Vagina (tissue), 2 donors: ENCODE measurements at regions not wholly inside any gene's neighbourhood (a gene's known extent, or its start where the extent isn't known, plus 50 kb on each side); places are given as distances from the start of the nearest gene placed in this dataset.

Source experiments
- POLR2AphosphoS5 ChIP-seq, 2 donors: sonication (generic); formaldehyde crosslinking; IDR thresholded peaks; one replicate each; pipeline ENCODE4 v1.9.0; 2017; ENCODE audit warnings: antibody characterized with exemption in 2 of 2, mild to moderate bottlenecking in 2 of 2, low read depth in 1 of 2; ENCODE audit not compliant: insufficient read depth in 1 of 2
- TF ChIP-seq, protein P1 (sequence below), 3 experiments: fragments of 450-650 bp in 2 of 3; fragments of 200-600 bp in 1 of 3; sonication (generic) in 1 of 3; IDR thresholded peaks; one replicate each; pipeline ENCODE4 v1.5.1; 2017 to 2019; ENCODE audit warnings: antibody characterized with exemption in 3 of 3, mild to moderate bottlenecking in 2 of 3, moderate library complexity in 2 of 3

DNA sequence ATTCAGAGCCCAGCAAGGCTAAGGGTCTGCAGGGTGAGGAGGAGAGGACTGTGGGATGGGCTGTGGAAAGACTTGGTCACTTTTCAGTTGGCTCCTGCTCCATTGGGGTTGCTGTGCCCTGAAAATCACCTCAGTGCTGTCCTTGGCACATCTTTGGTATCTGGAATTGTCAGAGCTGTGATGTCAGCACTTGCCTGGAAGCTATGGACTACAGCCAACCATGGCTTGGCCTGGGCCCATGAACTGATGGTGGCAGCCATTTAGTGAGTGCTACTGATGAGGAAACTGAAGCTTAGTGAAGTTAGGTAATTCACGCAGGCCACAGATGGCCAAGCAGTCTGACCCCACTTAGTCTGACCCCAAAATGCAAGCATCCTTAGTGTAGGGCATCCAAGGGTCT, 121.8 kb upstream of the SERPINE2 start:
- TF ChIP-seq, protein P1, sequence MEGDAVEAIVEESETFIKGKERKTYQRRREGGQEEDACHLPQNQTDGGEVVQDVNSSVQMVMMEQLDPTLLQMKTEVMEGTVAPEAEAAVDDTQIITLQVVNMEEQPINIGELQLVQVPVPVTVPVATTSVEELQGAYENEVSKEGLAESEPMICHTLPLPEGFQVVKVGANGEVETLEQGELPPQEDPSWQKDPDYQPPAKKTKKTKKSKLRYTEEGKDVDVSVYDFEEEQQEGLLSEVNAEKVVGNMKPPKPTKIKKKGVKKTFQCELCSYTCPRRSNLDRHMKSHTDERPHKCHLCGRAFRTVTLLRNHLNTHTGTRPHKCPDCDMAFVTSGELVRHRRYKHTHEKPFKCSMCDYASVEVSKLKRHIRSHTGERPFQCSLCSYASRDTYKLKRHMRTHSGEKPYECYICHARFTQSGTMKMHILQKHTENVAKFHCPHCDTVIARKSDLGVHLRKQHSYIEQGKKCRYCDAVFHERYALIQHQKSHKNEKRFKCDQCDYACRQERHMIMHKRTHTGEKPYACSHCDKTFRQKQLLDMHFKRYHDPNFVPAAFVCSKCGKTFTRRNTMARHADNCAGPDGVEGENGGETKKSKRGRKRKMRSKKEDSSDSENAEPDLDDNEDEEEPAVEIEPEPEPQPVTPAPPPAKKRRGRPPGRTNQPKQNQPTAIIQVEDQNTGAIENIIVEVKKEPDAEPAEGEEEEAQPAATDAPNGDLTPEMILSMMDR (IDR thresholded peaks at IDR 0.05): no peak
- no peak for TF ChIP-seq POLR2AphosphoS5 (IDR thresholded peaks at IDR 0.05; ENCODE audit: insufficient read depth in 1 of 2, low read depth in 1 of 2)
